ENCODE measurements at regions not wholly inside any gene's neighbourhood (a gene's known extent, or its start where the extent isn't known, plus 50 kb on each side); places are given as distances from the start of the nearest gene placed in this dataset.

DNA sequence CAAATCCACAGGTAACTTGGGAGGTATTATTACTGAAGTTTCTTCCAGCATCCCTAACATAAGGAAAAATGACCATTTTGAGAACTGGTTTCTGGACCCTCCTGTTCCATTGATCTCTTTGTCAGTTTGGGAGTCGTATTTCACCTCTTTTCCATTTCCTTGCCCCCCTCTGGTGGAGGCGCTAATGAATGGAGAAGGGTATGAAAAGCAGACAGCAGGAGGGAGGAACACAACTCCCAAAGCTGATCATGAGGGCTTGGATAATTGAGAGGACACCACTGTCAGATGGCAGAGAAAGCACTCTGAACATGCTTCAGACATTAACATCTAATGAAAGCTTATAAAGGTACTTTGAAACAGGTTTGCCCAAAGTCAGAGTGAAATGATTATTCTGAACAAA lies 56.6 kb upstream of the TLK1 start:
- DNase-seq, result no peak

GRCh38 chr2:171216631-171217030 lies 55.9 kb upstream of the TLK1 start:
- no peak for DNase-seq

DNA sequence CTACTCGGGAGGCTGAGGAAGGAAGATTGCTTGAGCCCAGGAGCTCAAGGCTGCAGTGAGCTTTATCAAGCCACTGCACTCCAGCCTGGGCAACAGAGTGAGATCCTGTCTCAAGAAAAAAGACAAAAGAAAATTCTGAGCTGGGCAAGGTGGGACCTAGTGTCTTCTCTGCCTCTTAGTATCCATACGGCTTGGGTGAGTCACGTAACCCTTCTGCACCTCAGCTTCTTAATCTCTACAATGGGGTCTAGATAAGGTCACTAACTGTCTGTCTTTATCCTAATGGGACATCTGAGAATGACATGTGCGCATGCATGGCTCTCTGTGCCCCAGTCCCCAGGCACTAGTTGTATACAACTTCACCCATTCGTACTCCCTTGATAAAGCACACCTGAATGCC lies 53.4 kb upstream of the TLK1 start:
- DNase-seq, result no peak

DNA sequence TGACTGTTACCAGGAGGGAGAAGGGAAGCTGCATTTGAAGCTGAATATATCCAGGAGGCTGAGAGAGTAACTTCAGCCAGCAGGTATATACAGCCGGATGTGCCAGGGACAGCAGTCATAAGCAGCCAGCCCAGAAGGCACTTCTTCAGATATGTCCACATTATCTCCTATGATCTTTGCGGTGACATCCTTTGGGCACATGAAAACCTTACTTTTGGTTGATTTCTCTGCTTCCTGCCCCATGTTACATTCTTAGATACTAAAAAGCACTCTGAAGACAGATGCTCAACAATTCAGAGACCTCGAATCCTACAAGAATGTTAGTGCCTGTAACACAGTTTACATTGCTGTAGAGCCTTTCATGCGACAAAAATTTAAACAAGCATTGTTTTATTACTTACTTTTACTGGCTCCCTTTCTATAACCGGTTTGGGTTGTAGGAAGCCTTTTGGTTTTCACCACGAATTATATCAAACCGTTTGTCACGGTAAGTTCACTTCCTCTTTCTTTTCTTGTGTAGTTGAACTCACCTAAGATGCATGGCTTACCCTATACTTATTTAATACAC lies 50.3 kb upstream of the TLK1 start:
- DNase-seq, result peak; percentile 27

Measured in GDM1 (cell line).